Psoas muscle (tissue), 7 donors: ENCODE measurements at regions not wholly inside any gene's neighbourhood (a gene's known extent, or its start where the extent isn't known, plus 50 kb on each side); places are given as distances from the start of the nearest gene placed in this dataset.

Experiments used
- ATAC-seq, 4 donors: fragments of 200-7000 bp; cut with Tn5 transposase; one replicate each; pipeline ENCODE4 v1.9.1; 2020; ENCODE audit warnings: moderate library complexity in 3 of 4, mild to moderate bottlenecking in 2 of 4
- DNase-seq, 2 donors: peaks; one replicate each; pipeline ENCODE4 v3.0.0-alpha.2; 2020
- H3K27ac ChIP-seq: fragments of 200-600 bp; one replicate; pipeline ENCODE4 v1.8.0; 2022
- H3K27me3 ChIP-seq, 3 donors: fragments of 200-600 bp in 1 of 3; one replicate each; pipeline versions ENCODE4 v1.6.1 to v1.8.0; 2013 to 2022; ENCODE audit warnings: low read length in 2 of 3, mild to moderate bottlenecking in 2 of 3, moderate library complexity in 1 of 3; ENCODE audit not compliant: insufficient read depth in 3 of 3
- H3K36me3 ChIP-seq, 2 donors: fragments of 200-600 bp in 1 of 2; one replicate each; pipeline versions ENCODE4 v1.6.1 to v1.8.0; 2013 to 2022; ENCODE audit warnings: low read depth in 1 of 2, mild to moderate bottlenecking in 1 of 2, moderate library complexity in 1 of 2; ENCODE audit not compliant: insufficient read depth in 1 of 2
- H3K4me1 ChIP-seq: fragments of 200-600 bp; one replicate; pipeline ENCODE4 v1.8.0; 2022
- H3K4me3 ChIP-seq: fragments of 200-600 bp; one replicate; pipeline ENCODE4 v1.8.0; 2022; ENCODE audit warnings: mild to moderate bottlenecking
- H3K9me3 ChIP-seq: fragments of 200-600 bp; one replicate; pipeline ENCODE4 v1.8.0; 2022
- CTCF ChIP-seq: fragments of 200-600 bp; IDR thresholded peaks from one replicate; pipeline ENCODE4 v1.8.0; 2022; ENCODE audit warnings: antibody characterized with exemption
- WGBS, 3 donors: extraction: QIAGEN DNeasy Blood & Tissue Kit; methylation state at CpG; one replicate each; pipeline versions ENCODE4 v1.1.6 to v1.1.7; 2013; 5-methylcytosine and 5-hydroxymethylcytosine counted together
- intact Hi-C, 2 donors: fragments of 100-400 bp; cut with DNase I; formaldehyde crosslinking; loops; one replicate each; pipeline versions ENCODE4 v1.11.0 to v1.14.2; 2022
- donor health status: healthy with polysubstance abuse.
- donor health status: DM: no; HTN: no; CAD: no; lungs with moderate emphysema.
- donor health status: Bipolar disorder and iron deficiency.
- donor health status: healthy.
- donor health status: DM: yes; HTN: yes; CAD: no.
- donor health status: DM: no; HTN: no; CAD: no.
- donor health status: DM: yes; HTN: yes; CAD: no.

GRCh38 chr9:135269912-135270830 lies 182.7 kb downstream of the OLFM1 start:
- Histone ChIP-seq H3K4me1 (no peaks in the 10 kb centered on the region), H3K36me3 (no peaks in the 10 kb centered on the region), H3K27me3 (peaks cover 0 to 75% (median 16%) of the 10 kb centered on the region in 3 donors), H3K4me3 (no peak overlapping the region), H3K9me3 (no peaks in the 10 kb centered on the region), H3K27ac (no peak overlapping the region)
- DNase-seq (no peak), ATAC-seq (no peak)
- no peak for TF ChIP-seq CTCF
- WGBS, 3 donors, result 87% methylated on average over 20 of the region's 20 CpGs
- intact Hi-C loops, result no loop called here

GRCh38 chr9:135271425-135271824 lies 184.0 kb downstream of the OLFM1 start:
- TF ChIP-seq CTCF, result no peak
- no peaks in the 10 kb centered on the region for H3K36me3 ChIP-seq
- WGBS, 3 donors, result 86 to 92% (median 91%) methylated on average over 19 of the region's 19 CpGs
- no peaks in the 10 kb centered on the region for H3K4me1 ChIP-seq
- H3K9me3 ChIP-seq, result no peaks in the 10 kb centered on the region
- ATAC-seq (no peak), DNase-seq (no peak)
- no peak overlapping the region for H3K27ac ChIP-seq
- no peak overlapping the region for H3K4me3 ChIP-seq
- peaks cover 0 to 77% (median 18%) of the 10 kb centered on the region in 3 donors for H3K27me3 ChIP-seq
- intact Hi-C loops, result no loop called here

GRCh38 chr9:135272608-135273007 lies 185.1 kb downstream of the OLFM1 start:
- 44 to 54% (median 48%) methylated on average over 10 of the region's 10 CpGs for WGBS, 3 donors
- H3K9me3 ChIP-seq, result no peaks in the 10 kb centered on the region
- no peak for TF ChIP-seq CTCF
- H3K4me1 ChIP-seq, result no peaks in the 10 kb centered on the region
- no peaks in the 10 kb centered on the region for H3K36me3 ChIP-seq
- DNase-seq (no peak), ATAC-seq (no peak)
- H3K27ac ChIP-seq, result no peak overlapping the region
- intact Hi-C loops, result no loop called here
- no peak overlapping the region for H3K4me3 ChIP-seq
- H3K27me3 ChIP-seq, result peaks cover 0 to 78% (median 17%) of the 10 kb centered on the region in 3 donors

GRCh38 chr9:135273008-135273407 lies 185.5 kb downstream of the OLFM1 start:
- ATAC-seq (no peak), DNase-seq (no peak)
- no peaks in the 10 kb centered on the region for H3K9me3 ChIP-seq
- H3K36me3 ChIP-seq, result no peaks in the 10 kb centered on the region
- WGBS, 3 donors, result 16 to 27% (median 23%) methylated on average over 7 of the region's 7 CpGs
- H3K27ac ChIP-seq, result no peak overlapping the region
- H3K4me3 ChIP-seq, result no peak overlapping the region
- intact Hi-C loops, result no loop called here
- H3K4me1 ChIP-seq, result no peaks in the 10 kb centered on the region
- peaks cover 0 to 79% (median 18%) of the 10 kb centered on the region in 3 donors for H3K27me3 ChIP-seq
- no peak for TF ChIP-seq CTCF
